GM10248 (cell line): ENCODE measurements at regions not wholly inside any gene's neighbourhood (a gene's known extent, or its start where the extent isn't known, plus 50 kb on each side); places are given as distances from the start of the nearest gene placed in this dataset.

ENCODE experiments used
- CTCF ChIA-PET: fragments of 300-600 bp; sonication (Branson Sonifier 250); formaldehyde crosslinking; extraction: SDS; loops from one replicate; lab custom pipeline; 2021; ENCODE audit warnings: antibody characterized with exemption; lab: Yijun Ruan, JAX
- POLR2A ChIA-PET: fragments of 350-650 bp; sonication (Branson Sonifier 250); formaldehyde crosslinking; extraction: SDS; loops from one replicate; lab custom pipeline; 2020; ENCODE audit warnings: antibody characterized with exemption; lab: Yijun Ruan, JAX
- DNase-seq: peaks from one replicate; pipeline ENCODE4 v3.0.0; 2012; ENCODE audit errors: extremely low spot score
- CTCF ChIP-seq: IDR thresholded peaks from 2 replicates; pipeline ENCODE4 v1.5.1; 2012; ENCODE audit warnings: mild to moderate bottlenecking, low read depth; ENCODE audit errors: extremely low read depth, missing control alignments, control extremely low read depth

- ChIA-PET CTCF (no interaction called here), POLR2A (no interaction called here)
- TF ChIP-seq CTCF, result no peak
- DNase-seq, result no peak
Measured at GRCh38 chr18:45353530-45353929, 261.7 kb upstream of the SLC14A2 start.

GRCh38 chr18:45355944-45356520 lies 259.2 kb upstream of the SLC14A2 start:
- ChIA-PET CTCF (interaction anchor here (0.9 to 1.9 kb wide), 4 partner anchors 15 to 1737 kb away, joined by 3 to 6 read pairs (median 4); no protein-coding TSS in a partner anchor), POLR2A (no interaction called here)
- no peak for TF ChIP-seq CTCF
- no peak for DNase-seq

DNA sequence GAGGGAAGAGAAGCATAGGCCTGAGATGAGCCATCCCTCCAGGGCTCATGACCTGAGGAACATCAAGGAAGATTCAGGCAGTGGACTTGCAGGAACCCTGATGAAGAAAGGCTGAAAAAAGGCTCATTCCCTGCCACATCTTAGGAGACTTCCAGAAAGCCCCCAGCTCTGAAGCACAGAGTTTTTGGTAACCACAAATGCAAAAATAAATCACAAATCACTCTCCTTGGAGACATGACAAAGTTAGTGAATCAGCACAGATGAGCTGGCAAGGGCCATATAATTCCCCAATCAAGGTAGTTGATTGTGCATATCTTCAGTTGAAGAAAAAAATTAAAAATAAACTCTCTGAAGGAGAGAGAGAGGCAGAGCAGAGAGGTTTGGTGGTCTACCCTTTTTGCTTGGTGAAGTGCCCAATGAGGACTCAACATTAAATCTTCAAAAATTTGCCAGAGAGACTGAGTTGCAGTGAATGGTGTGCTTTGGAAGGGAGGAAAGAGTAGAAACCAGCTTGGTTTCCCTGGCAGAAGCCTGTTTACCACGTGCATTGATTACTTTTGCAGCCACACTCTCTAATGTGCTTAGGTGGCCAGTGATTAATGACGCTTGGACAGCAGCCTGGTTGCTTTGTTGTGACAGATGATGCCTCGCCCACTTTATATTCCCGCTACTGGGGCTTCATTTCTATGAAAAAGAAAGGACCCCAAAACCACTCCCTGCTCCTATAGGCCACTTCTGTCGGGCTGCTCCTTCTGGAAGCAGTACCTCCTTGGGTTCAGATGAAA lies 257.4 kb upstream of the SLC14A2 start:
- no peak for TF ChIP-seq CTCF
- CTCF ChIA-PET, result no interaction called here
- no peak for DNase-seq
- POLR2A ChIA-PET, result no interaction called here

GRCh38 chr18:45359275-45360009 lies 255.8 kb upstream of the SLC14A2 start:
- DNase-seq, result no peak
- POLR2A ChIA-PET, result no interaction called here
- CTCF ChIA-PET, result interaction anchor here (1.1 to 1.4 kb wide), 2 partner anchors 13 to 146 kb away, joined by 3 to 4 read pairs; no protein-coding TSS in a partner anchor
- no peak for TF ChIP-seq CTCF

GRCh38 chr18:45361125-45361851 lies 254.0 kb upstream of the SLC14A2 start:
- no peak for TF ChIP-seq CTCF
- ChIA-PET CTCF (no interaction called here), POLR2A (no interaction called here)
- no peak for DNase-seq

DNA sequence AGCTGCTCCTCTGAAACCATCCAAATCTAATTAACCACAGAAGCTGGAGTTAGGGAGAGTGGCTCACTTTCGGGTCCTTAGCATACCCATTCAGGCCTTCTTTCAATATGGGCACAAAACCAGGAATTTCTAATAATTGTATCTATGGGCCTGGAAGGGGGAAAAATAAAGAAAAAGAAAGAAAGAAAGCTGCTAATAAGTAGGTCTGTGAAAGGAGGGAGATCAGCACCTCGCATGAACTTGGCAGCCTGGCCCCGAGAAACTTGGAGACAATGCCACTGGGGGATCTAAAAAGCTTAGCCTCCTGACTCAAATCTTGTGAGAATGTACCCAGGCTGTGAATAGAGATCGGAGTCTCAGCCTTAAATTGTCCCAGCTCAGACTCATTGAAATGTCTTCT lies 252.1 kb upstream of the SLC14A2 start:
- ChIA-PET POLR2A (no interaction called here), CTCF (interaction anchor here (0.9 to 1.6 kb wide), 3 partner anchors 9 to 21 kb away, joined by 3 to 5 read pairs (median 5); no protein-coding TSS in a partner anchor)
- TF ChIP-seq CTCF, result no peak
- DNase-seq, result no peak
